Endothelial cell of umbilical vein (primary cell): ENCODE measurements at regions not wholly inside any gene's neighbourhood (a gene's known extent, or its start where the extent isn't known, plus 50 kb on each side); places are given as distances from the start of the nearest gene placed in this dataset.

ENCODE experiments used
- BruUV-seq: library from RNA; stranded (reverse); fragments of 400-500 nt; replicated peaks from 2 replicates; lab custom pipeline; 2021; lab: Mats Ljungman, UMichigan
- CTCF ChIA-PET: fragments of 300-600, 350-600 bp; sonication (Branson Sonifier 250); formaldehyde crosslinking; loops from one replicate; lab custom pipeline; 2021; ENCODE audit warnings: antibody characterized with exemption, inconsistent platforms; lab: Charles Lee
- POLR2A ChIA-PET: fragments of 300-600, 350-600 bp; sonication (Branson Sonifier 250); formaldehyde crosslinking; loops from one replicate; lab custom pipeline; 2021; ENCODE audit warnings: antibody characterized with exemption, inconsistent platforms; lab: Charles Lee
- DNase-seq: peaks from one replicate; pipeline ENCODE4 v3.0.0-alpha.2; 2011; ENCODE audit warnings: low read depth, low spot score
- FAIRE-seq: peaks from 2 replicates; lab custom pipeline; 2011; peaks lifted over from hg19 to GRCh38; lab: Jason Lieb, UNC
- H2AFZ ChIP-seq: 2 replicates; pipeline ENCODE4 v1.6.0; 2012; ENCODE audit warnings: low read depth, low read length, control low read depth, inconsistent platforms
- H3K27ac ChIP-seq: 2 replicates; pipeline ENCODE4 v1.5.1; 2011; ENCODE audit warnings: low read depth, mild to moderate bottlenecking, control low read depth, low read length, moderate library complexity; ENCODE audit not compliant: insufficient read depth
- H3K27me3 ChIP-seq, 2 experiments: 2 replicates each; pipeline versions ENCODE4 v1.6.0 to v1.6.1; 2011; ENCODE audit warnings: low read length in 2 of 2, mixed read lengths in 1 of 2; ENCODE audit not compliant: control insufficient read depth in 2 of 2, insufficient read depth in 2 of 2
- H3K36me3 ChIP-seq, 2 experiments: 2 replicates in 1 of 2; 3 replicates in 1 of 2; pipeline ENCODE4 v1.5.1; 2011; ENCODE audit warnings: low read length in 2 of 2, mild to moderate bottlenecking in 1 of 2, moderate library complexity in 1 of 2; ENCODE audit not compliant: control insufficient read depth in 2 of 2, insufficient read depth in 2 of 2; ENCODE audit errors: extremely low read depth in 1 of 2
- H3K4me1 ChIP-seq: 3 replicates; pipeline ENCODE4 v1.5.1; 2011; ENCODE audit warnings: mild to moderate bottlenecking, low read length; ENCODE audit not compliant: control insufficient read depth, insufficient read depth; ENCODE audit errors: extremely low read depth
- H3K4me2 ChIP-seq: 2 replicates; pipeline ENCODE4 v1.6.1; 2011; ENCODE audit warnings: low read length, control low read depth, mixed read lengths; ENCODE audit not compliant: insufficient read depth
- H3K4me3 ChIP-seq, 3 experiments: fragments of 200-600 bp in 1 of 3; sonication (generic), shearing (Covaris generic) in 1 of 3; replicated peaks in 1 of 3; 2 replicates each; pipeline ENCODE4 v1.5.1; 2011 to 2016; ENCODE audit warnings: control low read depth in 3 of 3, low read length in 3 of 3, mild to moderate bottlenecking in 2 of 3, inconsistent platforms in 1 of 3, low read depth in 1 of 3, moderate library complexity in 1 of 3; ENCODE audit not compliant: insufficient read depth in 1 of 3
- H3K79me2 ChIP-seq: 2 replicates; pipeline ENCODE4 v1.6.0; 2012; ENCODE audit warnings: low read length, inconsistent platforms; ENCODE audit not compliant: control insufficient read depth, insufficient read depth
- H3K9ac ChIP-seq: replicated peaks from 2 replicates; pipeline ENCODE3; 2011; ENCODE audit warnings: low read length, control low read depth; ENCODE audit not compliant: insufficient read depth; ENCODE audit errors: extremely low read depth
- H3K9me1 ChIP-seq: replicated peaks from 3 replicates; pipeline ENCODE4 v1.6.0; 2011; ENCODE audit warnings: mild to moderate bottlenecking, low read length; ENCODE audit not compliant: control insufficient read depth, insufficient read depth; ENCODE audit errors: extremely low read depth
- H3K9me3 ChIP-seq: replicated peaks from 2 replicates; pipeline ENCODE4 v1.5.1; 2012; ENCODE audit warnings: low read length, inconsistent platforms; ENCODE audit not compliant: control insufficient read depth, insufficient read depth
- H4K20me1 ChIP-seq: replicated peaks from 2 replicates; pipeline ENCODE3; 2011; ENCODE audit warnings: mild to moderate bottlenecking, low read length; ENCODE audit not compliant: control insufficient read depth, insufficient read depth; ENCODE audit errors: extremely low read depth
- CTCF ChIP-seq, 2 donors: IDR thresholded peaks; 1 replicate in 1 of 2; 2 replicates in 1 of 2; pipeline ENCODE4 v1.5.1; 2011; ENCODE audit warnings: low read length in 2 of 2, mild to moderate bottlenecking in 2 of 2, moderate library complexity in 2 of 2, control low read depth in 1 of 2, inconsistent platforms in 1 of 2, low read depth in 1 of 2; ENCODE audit not compliant: insufficient read depth in 1 of 2; ENCODE audit errors: extremely low read depth in 1 of 2
- EZH2 ChIP-seq: IDR thresholded peaks from 2 replicates; pipeline ENCODE4 v1.6.1; 2012; ENCODE audit warnings: borderline replicate concordance, low read depth, mild to moderate bottlenecking, moderate library complexity, low read length, inconsistent platforms; ENCODE audit not compliant: severe bottlenecking
- FOS ChIP-seq: IDR thresholded peaks from 2 replicates; pipeline ENCODE4 v1.6.1; 2011; ENCODE audit warnings: mild to moderate bottlenecking, low read length, moderate library complexity, borderline replicate concordance; ENCODE audit not compliant: insufficient read depth
- GATA2 ChIP-seq: IDR thresholded peaks from 2 replicates; pipeline ENCODE4 v1.7.0; 2011; ENCODE audit warnings: low read depth, mild to moderate bottlenecking, moderate library complexity, mixed read lengths, low read length; ENCODE audit not compliant: insufficient read length, insufficient read depth
- MYC ChIP-seq: IDR thresholded peaks from one replicate; pipeline ENCODE4 v1.6.1; 2011; ENCODE audit warnings: mild to moderate bottlenecking, low read depth, low read length
- POLR2A ChIP-seq: IDR thresholded peaks from 2 replicates; pipeline ENCODE4 v1.6.1; 2012; ENCODE audit warnings: low read depth, mild to moderate bottlenecking, control low read depth, low read length
- POLR2AphosphoS5 ChIP-seq: IDR thresholded peaks from 2 replicates; pipeline ENCODE4 v1.6.1; 2012; ENCODE audit warnings: low read depth, mild to moderate bottlenecking, control low read depth, low read length, moderate library complexity; ENCODE audit not compliant: insufficient read depth
- dilution Hi-C: fragments of 300-500 bp; cut with MboI; formaldehyde crosslinking; loops from one replicate; pipeline ENCODE4 v1.15.0; 2019; ENCODE audit warnings: low sequenced_read_pairs; ENCODE audit not compliant: extremely low pct_ligation_motif_present
- intact Hi-C: fragments of 100-400 bp; cut with micrococcal nuclease; formaldehyde crosslinking; loops from one replicate; pipeline ENCODE4 v1.10.0; 2022
- TF ChIP-seq, protein P1 (sequence below): IDR thresholded peaks from 2 replicates; pipeline ENCODE4 v1.6.1; 2011; ENCODE audit not compliant: insufficient read depth, insufficient read length

GRCh38 chr2:177077778-177078177 is 134.8 kb upstream of the HNRNPA3 start:
- no peak overlapping the region for H3K9ac ChIP-seq
- H3K9me3 ChIP-seq = no peaks in the 10 kb centered on the region
- no peaks in the 10 kb centered on the region for H3K9me1 ChIP-seq
- H4K20me1 ChIP-seq = no peaks in the 10 kb centered on the region
- DNase-seq = no peak
- no peak overlapping the region for H3K4me2 ChIP-seq
- TF ChIP-seq GATA2 = no peak
- TF ChIP-seq POLR2A = no peak
- TF ChIP-seq MYC = no peak
- no peak for TF ChIP-seq FOS
- H3K79me2 ChIP-seq = no peaks in the 10 kb centered on the region
- no peak overlapping the region for H3K27ac ChIP-seq
- ChIA-PET POLR2A (no interaction called here), CTCF (interaction anchor here (0.8 kb wide), 1 partner anchor 36 kb away, joined by 3 read pairs; no protein-coding TSS in a partner anchor)
- BruUV-seq = no TSS peak
- no peaks in the 10 kb centered on the region for H3K4me1 ChIP-seq
- no peak overlapping the region for H2AFZ ChIP-seq
- H3K4me3 ChIP-seq = no peak overlapping the region
- H3K27me3 ChIP-seq = no peaks in the 10 kb centered on the region
- intact Hi-C loops (no loop called here), dilution Hi-C loops (no loop called here)
- FAIRE-seq = no peak
- H3K36me3 ChIP-seq = no peaks in the 10 kb centered on the region

DNA sequence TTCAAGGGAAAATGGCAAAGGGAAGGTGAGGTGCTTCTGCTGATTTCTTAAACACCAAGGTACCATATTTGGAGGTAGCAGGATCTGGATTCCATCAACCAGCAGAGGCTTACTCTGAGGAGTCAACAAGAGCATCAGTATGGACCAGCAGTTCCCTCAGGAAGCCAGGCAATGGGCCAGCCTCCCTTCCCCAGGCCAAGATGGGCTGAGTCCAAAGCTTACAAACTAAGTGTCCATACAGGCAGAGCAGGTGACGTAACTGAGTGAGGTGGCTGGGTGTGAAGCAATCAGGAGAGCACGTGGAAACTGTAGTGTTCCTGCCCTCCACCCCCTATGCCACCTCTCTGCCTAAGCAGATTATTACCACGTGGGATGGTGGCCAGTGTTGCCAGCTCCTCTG is 134.2 kb upstream of the HNRNPA3 start:
- POLR2A ChIA-PET = no interaction called here
- FAIRE-seq (no peak), DNase-seq (no peak)
- Histone ChIP-seq H3K27ac (no peak overlapping the region), H3K79me2 (no peaks in the 10 kb centered on the region), H3K4me1 (no peaks in the 10 kb centered on the region), H3K9me1 (no peaks in the 10 kb centered on the region), H4K20me1 (no peaks in the 10 kb centered on the region), H3K4me2 (no peak overlapping the region), H3K9ac (no peak overlapping the region), H3K9me3 (no peaks in the 10 kb centered on the region), H2AFZ (no peak overlapping the region), H3K4me3 (no peak overlapping the region), H3K27me3 (no peaks in the 10 kb centered on the region), H3K36me3 (no peaks in the 10 kb centered on the region)
- no TSS peak for BruUV-seq
- CTCF ChIA-PET = interaction anchor here (0.8 to 1.1 kb wide), 3 partner anchors 18 to 70 kb away, joined by 3 to 4 read pairs (median 3); no protein-coding TSS in a partner anchor
- intact Hi-C loops (no loop called here), dilution Hi-C loops (no loop called here)
- TF ChIP-seq, protein P1, sequence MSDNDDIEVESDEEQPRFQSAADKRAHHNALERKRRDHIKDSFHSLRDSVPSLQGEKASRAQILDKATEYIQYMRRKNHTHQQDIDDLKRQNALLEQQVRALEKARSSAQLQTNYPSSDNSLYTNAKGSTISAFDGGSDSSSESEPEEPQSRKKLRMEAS = no peak
- no peak for TF ChIP-seq POLR2A
- no peak for TF ChIP-seq EZH2
- no peak for TF ChIP-seq CTCF (IDR thresholded peaks at IDR 0.05; ENCODE audit: extremely low read depth in 1 of 2, insufficient read depth in 1 of 2, low read depth in 1 of 2, low read length in 2 of 2)
- no peak for TF ChIP-seq POLR2AphosphoS5
- TF ChIP-seq GATA2 = no peak
